ENCODE measurements at regions not wholly inside any gene's neighbourhood (a gene's known extent, or its start where the extent isn't known, plus 50 kb on each side); places are given as distances from the start of the nearest gene placed in this dataset.

DNA sequence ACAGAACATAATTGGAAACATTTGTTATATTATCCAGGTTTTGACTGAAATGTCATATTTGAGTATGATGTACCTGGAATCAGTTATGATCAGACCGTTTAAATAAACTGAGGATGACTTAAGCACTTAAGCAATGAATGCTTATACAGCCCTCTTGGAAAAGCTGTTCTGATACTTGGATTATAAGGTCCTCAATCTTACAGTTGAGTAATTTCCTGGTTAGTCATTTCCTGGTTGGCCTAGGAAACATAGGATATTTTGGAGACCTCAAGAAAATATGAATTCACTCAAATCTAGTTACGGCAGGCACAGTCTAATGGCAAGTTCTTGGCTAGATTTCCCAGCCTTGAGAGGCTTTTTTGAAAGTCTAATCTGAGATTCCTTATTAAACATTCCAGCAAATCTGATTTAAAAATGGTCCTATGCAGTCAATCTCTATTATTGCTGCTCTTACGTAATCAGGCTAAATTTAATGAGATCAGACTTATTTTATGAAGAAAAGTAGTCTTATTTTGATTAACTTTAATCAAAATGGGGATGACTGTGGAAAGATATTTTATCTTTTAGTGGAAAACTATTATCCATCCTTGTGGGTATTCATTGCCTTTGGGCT is 447.2 kb downstream of the SNAPC1 start (continued):
- TF ChIP-seq, protein P1, sequence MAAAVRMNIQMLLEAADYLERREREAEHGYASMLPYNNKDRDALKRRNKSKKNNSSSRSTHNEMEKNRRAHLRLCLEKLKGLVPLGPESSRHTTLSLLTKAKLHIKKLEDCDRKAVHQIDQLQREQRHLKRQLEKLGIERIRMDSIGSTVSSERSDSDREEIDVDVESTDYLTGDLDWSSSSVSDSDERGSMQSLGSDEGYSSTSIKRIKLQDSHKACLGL (CRISPR knock-in tag; IDR thresholded peaks at IDR 0.05; ENCODE audit: borderline replicate concordance, poor library complexity, severe bottlenecking): no peak
- TF ChIP-seq MLLT1 (IDR thresholded peaks at IDR 0.05) (no peak), GTF2B (IDR thresholded peaks at IDR 0.05; ENCODE audit: extremely low read depth, insufficient read length) (no peak), MTA2 (IDR thresholded peaks at IDR 0.05; ENCODE audit: low read depth) (no peak), CC2D1A (IDR thresholded peaks at IDR 0.05) (no peak), MGA (IDR thresholded peaks at IDR 0.05) (no peak), PRPF4 (IDR thresholded peaks at IDR 0.05; ENCODE audit: insufficient read depth, low read depth, low read length, poor library complexity, severe bottlenecking) (no peak), ZNF668 (CRISPR knock-in tag; IDR thresholded peaks at IDR 0.05) (no peak), ZNF57 (CRISPR knock-in tag; IDR thresholded peaks at IDR 0.05) (no peak), JUND (IDR thresholded peaks at IDR 0.05; ENCODE audit: borderline replicate concordance, low read depth, low read length) (no peak), JUND (tag; IDR thresholded peaks at IDR 0.05; ENCODE audit: borderline replicate concordance, low read depth, low read length) (no peak), ZNF280B (CRISPR knock-in tag; IDR thresholded peaks at IDR 0.05) (no peak)
